Smooth muscle cell (in vitro differentiated cells): ENCODE measurements at regions not wholly inside any gene's neighbourhood (a gene's known extent, or its start where the extent isn't known, plus 50 kb on each side); places are given as distances from the start of the nearest gene placed in this dataset.
"Not testable (repeated sequence)": the region's sequence is repeated elsewhere in the genome, so short reads cannot be mapped to it uniquely, and the experiment has no call there.

Experiments
- DNase-seq: peaks from one replicate; lab custom pipeline; 2025; ENCODE audit not compliant: unreplicated experiment; lab: John Stamatoyannopoulos, UW
- H2AFZ ChIP-seq: fragments of 200-600 bp; sonication (generic); 2 replicates; pipeline ENCODE4 v1.6.0; 2016; ENCODE audit warnings: antibody characterized with exemption, low read depth, mild to moderate bottlenecking
- H3F3A ChIP-seq: fragments of 200-600 bp; sonication (generic); 2 replicates; pipeline ENCODE4 v1.6.0; 2017; ENCODE audit warnings: antibody characterized with exemption, low read depth
- H3K27ac ChIP-seq: fragments of 200-600 bp; sonication (generic); 2 replicates; pipeline ENCODE4 v1.5.1; 2016; ENCODE audit warnings: low read depth, mild to moderate bottlenecking
- H3K27me3 ChIP-seq: fragments of 200-600 bp; sonication (generic); 2 replicates; pipeline ENCODE4 v1.6.1; 2016; ENCODE audit warnings: low read depth, mild to moderate bottlenecking
- H3K36me3 ChIP-seq: fragments of 200-600 bp; sonication (generic); 2 replicates; pipeline ENCODE4 v1.5.1; 2016; ENCODE audit warnings: low read depth
- H3K4me1 ChIP-seq: fragments of 200-600 bp; sonication (generic); 2 replicates; pipeline ENCODE4 v1.5.1; 2016; ENCODE audit warnings: low read depth
- H3K4me2 ChIP-seq: fragments of 200-600 bp; sonication (generic); 2 replicates; pipeline ENCODE4 v1.6.0; 2016; ENCODE audit warnings: mild to moderate bottlenecking
- H3K4me3 ChIP-seq: fragments of 200-600 bp; sonication (generic); 2 replicates; pipeline ENCODE4 v1.5.1; 2016; ENCODE audit warnings: mild to moderate bottlenecking
- H3K79me2 ChIP-seq: fragments of 200-600 bp; sonication (generic); 2 replicates; pipeline ENCODE4 v1.6.0; 2016; ENCODE audit warnings: low read depth, mild to moderate bottlenecking
- H3K9ac ChIP-seq: fragments of 200-600 bp; sonication (generic); 2 replicates; pipeline ENCODE4 v1.6.0; 2016; ENCODE audit warnings: low read depth
- H3K9me3 ChIP-seq: fragments of 200-600 bp; sonication (generic); replicated peaks from 2 replicates; pipeline ENCODE4 v1.5.1; 2016; ENCODE audit warnings: low read depth
- H4K20me1 ChIP-seq: fragments of 200-600 bp; sonication (generic); 2 replicates; pipeline ENCODE4 v1.6.0; 2016; ENCODE audit warnings: low read depth
- WGBS: methylation state at CpG from one replicate; pipeline ENCODE4 v1.1.7; 2016; ENCODE audit warnings: low lambda C conversion rate; 5-methylcytosine and 5-hydroxymethylcytosine counted together
- TF ChIP-seq, protein P1 (sequence below): fragments of 200-600 bp; sonication (generic); IDR thresholded peaks from 2 replicates; pipeline ENCODE4 v1.5.1; 2017; ENCODE audit warnings: borderline replicate concordance, mild to moderate bottlenecking, antibody characterized with exemption; ENCODE audit not compliant: insufficient read depth, poor library complexity, severe bottlenecking

DNA sequence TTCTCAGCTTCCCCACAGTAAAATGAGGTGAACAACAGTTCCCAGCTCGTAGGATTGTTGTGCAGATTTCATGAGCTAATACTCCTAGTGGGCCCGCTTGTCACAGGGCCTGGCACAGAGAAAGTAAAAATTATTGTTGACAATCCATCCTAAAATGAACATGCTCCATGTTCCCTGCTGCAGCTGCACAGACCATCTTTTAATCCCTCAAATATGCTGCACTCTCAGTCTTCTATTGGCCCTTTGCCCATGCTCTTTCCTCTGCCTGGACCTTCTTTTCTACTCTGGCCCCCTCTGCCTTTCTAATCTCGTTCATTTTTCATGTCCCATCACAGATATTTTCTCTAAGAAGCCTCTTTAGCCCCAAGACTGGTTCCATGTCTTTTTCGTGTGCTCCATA lies 117.7 kb upstream of the NR3C1 start:
- no peaks in the 10 kb centered on the region for H3F3A ChIP-seq
- no peak overlapping the region for H3K4me2 ChIP-seq
- no peaks in the 10 kb centered on the region for H3K36me3 ChIP-seq
- TF ChIP-seq, protein P1, sequence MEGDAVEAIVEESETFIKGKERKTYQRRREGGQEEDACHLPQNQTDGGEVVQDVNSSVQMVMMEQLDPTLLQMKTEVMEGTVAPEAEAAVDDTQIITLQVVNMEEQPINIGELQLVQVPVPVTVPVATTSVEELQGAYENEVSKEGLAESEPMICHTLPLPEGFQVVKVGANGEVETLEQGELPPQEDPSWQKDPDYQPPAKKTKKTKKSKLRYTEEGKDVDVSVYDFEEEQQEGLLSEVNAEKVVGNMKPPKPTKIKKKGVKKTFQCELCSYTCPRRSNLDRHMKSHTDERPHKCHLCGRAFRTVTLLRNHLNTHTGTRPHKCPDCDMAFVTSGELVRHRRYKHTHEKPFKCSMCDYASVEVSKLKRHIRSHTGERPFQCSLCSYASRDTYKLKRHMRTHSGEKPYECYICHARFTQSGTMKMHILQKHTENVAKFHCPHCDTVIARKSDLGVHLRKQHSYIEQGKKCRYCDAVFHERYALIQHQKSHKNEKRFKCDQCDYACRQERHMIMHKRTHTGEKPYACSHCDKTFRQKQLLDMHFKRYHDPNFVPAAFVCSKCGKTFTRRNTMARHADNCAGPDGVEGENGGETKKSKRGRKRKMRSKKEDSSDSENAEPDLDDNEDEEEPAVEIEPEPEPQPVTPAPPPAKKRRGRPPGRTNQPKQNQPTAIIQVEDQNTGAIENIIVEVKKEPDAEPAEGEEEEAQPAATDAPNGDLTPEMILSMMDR = no peak
- H3K4me3 ChIP-seq = no peak overlapping the region
- no peaks in the 10 kb centered on the region for H4K20me1 ChIP-seq
- H3K27ac ChIP-seq = no peak overlapping the region
- WGBS = 81% methylated on average over 4 of the region's 4 CpGs
- H2AFZ ChIP-seq = no peak overlapping the region
- no peaks in the 10 kb centered on the region for H3K9me3 ChIP-seq
- no peaks in the 10 kb centered on the region for H3K79me2 ChIP-seq
- H3K27me3 ChIP-seq = peaks cover 5% of the 10 kb centered on the region
- H3K4me1 ChIP-seq = no peaks in the 10 kb centered on the region
- no peak overlapping the region for H3K9ac ChIP-seq
- DNase-seq = no peak

DNA sequence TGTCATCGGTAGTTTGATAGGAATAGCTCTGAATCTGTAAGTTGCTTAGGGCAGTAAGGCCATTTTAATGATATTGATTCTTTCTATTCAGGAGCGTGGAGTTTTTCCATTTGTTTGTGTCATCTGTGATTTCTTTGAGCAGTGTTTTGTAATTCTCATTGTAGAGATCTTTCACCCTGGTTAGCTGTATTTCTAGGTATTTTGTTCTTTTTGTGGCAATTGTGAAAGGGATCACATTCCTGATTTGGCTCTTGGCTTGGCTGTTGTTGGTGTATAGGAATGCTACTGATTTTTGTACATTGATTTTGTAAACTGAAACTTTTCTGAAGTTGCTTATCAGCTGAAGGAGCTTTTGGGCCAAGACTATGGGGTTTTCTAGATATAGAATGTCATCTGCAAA lies 115.7 kb upstream of the NR3C1 start:
- not testable (repeated sequence) for H3K36me3 ChIP-seq, H3K79me2 ChIP-seq, H3K9me3 ChIP-seq, DNase-seq, H3K4me3 ChIP-seq, H2AFZ ChIP-seq, H3K27me3 ChIP-seq, H3K4me1 ChIP-seq, H4K20me1 ChIP-seq, H3K4me2 ChIP-seq, H3K9ac ChIP-seq, H3K27ac ChIP-seq, H3F3A ChIP-seq
- 89% methylated on average over 2 of the region's 2 CpGs for WGBS

DNA sequence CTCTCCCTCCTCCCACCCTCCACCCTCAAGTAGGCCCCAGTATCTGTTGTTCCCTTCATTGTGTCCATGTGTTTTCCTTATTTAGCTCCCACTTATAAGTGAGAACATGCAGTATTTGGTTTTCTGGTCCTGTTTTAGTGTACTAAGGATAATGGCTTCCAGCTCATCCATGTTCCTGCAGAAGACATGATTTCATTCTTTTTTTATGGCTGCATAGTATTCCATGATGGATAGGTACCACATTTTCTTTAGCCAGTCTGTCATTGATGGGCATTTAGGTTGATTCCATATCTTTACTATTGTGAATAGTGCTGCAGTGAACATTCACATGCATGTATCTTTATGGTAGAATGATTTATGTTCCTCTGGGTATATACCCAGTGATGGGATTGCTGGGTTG lies 114.3 kb upstream of the NR3C1 start:
- H3K27me3 ChIP-seq, H2AFZ ChIP-seq: not testable (repeated sequence)

DNA sequence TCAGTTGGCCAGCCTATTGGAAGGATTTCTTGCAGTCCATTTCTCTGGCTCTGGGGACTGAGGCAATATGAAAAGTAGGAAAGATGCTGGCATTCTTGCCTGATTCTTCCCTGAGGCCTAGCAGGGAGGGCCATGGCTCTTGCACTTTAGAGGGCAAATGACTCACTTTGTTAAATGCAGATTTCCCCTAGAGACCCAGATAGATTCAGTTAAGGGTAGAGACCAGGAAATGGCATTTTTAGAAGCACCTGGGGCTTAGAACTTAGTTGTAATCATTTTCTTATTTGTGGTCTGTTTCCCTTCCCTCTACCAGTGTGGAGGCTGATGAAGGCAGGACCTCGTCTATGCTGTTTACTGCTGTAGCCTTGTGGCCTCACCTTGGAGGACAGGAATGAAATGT lies 112.8 kb upstream of the NR3C1 start:
- Histone ChIP-seq H3K4me2 (no peak overlapping the region), H3K4me1 (no peaks in the 10 kb centered on the region), H3K36me3 (no peaks in the 10 kb centered on the region), H3K27me3 (no peaks in the 10 kb centered on the region), H3K4me3 (no peak overlapping the region), H2AFZ (no peak overlapping the region), H3K9ac (no peak overlapping the region), H4K20me1 (no peaks in the 10 kb centered on the region), H3K79me2 (no peaks in the 10 kb centered on the region), H3K27ac (no peak overlapping the region), H3K9me3 (no peaks in the 10 kb centered on the region), H3F3A (no peaks in the 10 kb centered on the region)
- WGBS = 91% methylated on average over 1 of the region's 1 CpG
- TF ChIP-seq, protein P1 = no peak
- no peak for DNase-seq

More for the DNA sequence above, 114.3 kb upstream of the NR3C1 start:
- H3K4me1 ChIP-seq, H3K36me3 ChIP-seq, DNase-seq, H3K27ac ChIP-seq, H3K9ac ChIP-seq, H4K20me1 ChIP-seq, H3K79me2 ChIP-seq, H3K9me3 ChIP-seq, H3K4me3 ChIP-seq, H3K4me2 ChIP-seq, H3F3A ChIP-seq: not testable (repeated sequence)

DNA sequence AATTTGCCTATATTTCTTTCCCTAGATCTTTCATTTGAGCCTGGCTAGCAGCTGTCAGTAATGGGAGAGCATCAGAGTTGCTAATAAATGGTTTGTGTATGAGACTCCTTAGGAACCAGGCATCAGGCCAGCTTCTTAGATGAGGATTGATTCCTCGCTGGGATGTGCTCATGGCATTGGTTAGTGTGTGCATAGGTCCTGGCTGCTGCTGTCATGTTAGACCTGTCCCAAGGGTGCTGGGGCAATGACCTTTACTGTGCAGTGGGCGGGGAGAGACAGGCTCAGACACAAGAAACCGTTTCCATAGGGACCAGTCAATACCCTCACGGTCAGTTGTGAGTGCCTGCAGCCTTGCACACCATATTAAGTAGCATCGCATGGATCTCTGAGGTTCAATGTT lies 112.3 kb upstream of the NR3C1 start:
- WGBS = 95% methylated on average over 5 of the region's 5 CpGs
- Histone ChIP-seq H3K79me2 (no peaks in the 10 kb centered on the region), H3F3A (no peaks in the 10 kb centered on the region)

More for the DNA sequence above, 112.3 kb upstream of the NR3C1 start:
- Histone ChIP-seq H3K4me3 (no peak overlapping the region), H3K27ac (no peak overlapping the region), H3K27me3 (no peaks in the 10 kb centered on the region), H3K9me3 (no peaks in the 10 kb centered on the region), H3K36me3 (no peaks in the 10 kb centered on the region), H3K4me1 (no peaks in the 10 kb centered on the region), H4K20me1 (no peaks in the 10 kb centered on the region), H3K4me2 (no peak overlapping the region), H2AFZ (no peak overlapping the region), H3K9ac (no peak overlapping the region)
- no peak for DNase-seq
- TF ChIP-seq, protein P1 = no peak
